Vagina (tissue), 2 donors: ENCODE measurements at regions not wholly inside any gene's neighbourhood (a gene's known extent, or its start where the extent isn't known, plus 50 kb on each side); places are given as distances from the start of the nearest gene placed in this dataset.

Source experiments
- DNase-seq, 2 donors: peaks; one replicate each; pipeline ENCODE4 v3.0.0-alpha.2; 2017; ENCODE audit errors: extremely low spot score in 2 of 2
- H3K27ac ChIP-seq: fragments of 200-600 bp; sonication (generic); one replicate; pipeline ENCODE4 v1.5.1; 2019
- H3K27me3 ChIP-seq: fragments of 200-600 bp; sonication (generic); one replicate; pipeline ENCODE4 v1.5.1; 2019
- H3K36me3 ChIP-seq, 2 donors: fragments of 200-600 bp; sonication (generic); one replicate each; pipeline ENCODE4 v1.5.1; 2017 to 2019
- H3K4me1 ChIP-seq: fragments of 200-600 bp; sonication (generic); one replicate; pipeline ENCODE4 v1.5.1; 2019
- H3K4me3 ChIP-seq, 2 donors: fragments of 200-600 bp; sonication (generic); 1 replicate in 1 of 2; 2 replicates in 1 of 2; pipeline ENCODE4 v1.5.1; 2016 to 2019
- H3K9me3 ChIP-seq: fragments of 200-600 bp; sonication (generic); one replicate; pipeline ENCODE4 v1.5.1; 2019
- CTCF ChIP-seq, 3 experiments: fragments of 450-650 bp in 2 of 3; fragments of 200-600 bp in 1 of 3; sonication (generic) in 1 of 3; IDR thresholded peaks; one replicate each; pipeline ENCODE4 v1.5.1; 2017 to 2019; ENCODE audit warnings: antibody characterized with exemption in 3 of 3, mild to moderate bottlenecking in 2 of 3, moderate library complexity in 2 of 3
- POLR2A ChIP-seq, 2 donors: fragments of 450-650 bp; IDR thresholded peaks; one replicate each; pipeline ENCODE4 v1.6.1; 2017; ENCODE audit warnings: antibody characterized with exemption in 2 of 2, mild to moderate bottlenecking in 2 of 2, moderate library complexity in 2 of 2
- POLR2AphosphoS5 ChIP-seq, 2 donors: sonication (generic); formaldehyde crosslinking; IDR thresholded peaks; one replicate each; pipeline ENCODE4 v1.9.0; 2017; ENCODE audit warnings: antibody characterized with exemption in 2 of 2, mild to moderate bottlenecking in 2 of 2, low read depth in 1 of 2; ENCODE audit not compliant: insufficient read depth in 1 of 2
- intact Hi-C: fragments of 100-400 bp; cut with DNase I; formaldehyde crosslinking; loops from one replicate; pipeline ENCODE4 v1.15.1; 2023

- H3K4me3 ChIP-seq = no peak overlapping the region
- H3K9me3 ChIP-seq = no peaks in the 10 kb centered on the region
- intact Hi-C loops = no loop called here
- H3K36me3 ChIP-seq = no peaks in the 10 kb centered on the region
- no peak overlapping the region for H3K27ac ChIP-seq
- no peak for DNase-seq
- H3K4me1 ChIP-seq = no peaks in the 10 kb centered on the region
- no peaks in the 10 kb centered on the region for H3K27me3 ChIP-seq
- no peak for TF ChIP-seq POLR2A (IDR thresholded peaks at IDR 0.05)
- TF ChIP-seq POLR2AphosphoS5 (IDR thresholded peaks at IDR 0.05; ENCODE audit: insufficient read depth in 1 of 2, low read depth in 1 of 2) = no peak
- no peak for TF ChIP-seq CTCF (IDR thresholded peaks at IDR 0.05)
These were observed 172.6 kb downstream of the SLITRK6 start for GRCh38 chr13:85626603-85627002.

DNA sequence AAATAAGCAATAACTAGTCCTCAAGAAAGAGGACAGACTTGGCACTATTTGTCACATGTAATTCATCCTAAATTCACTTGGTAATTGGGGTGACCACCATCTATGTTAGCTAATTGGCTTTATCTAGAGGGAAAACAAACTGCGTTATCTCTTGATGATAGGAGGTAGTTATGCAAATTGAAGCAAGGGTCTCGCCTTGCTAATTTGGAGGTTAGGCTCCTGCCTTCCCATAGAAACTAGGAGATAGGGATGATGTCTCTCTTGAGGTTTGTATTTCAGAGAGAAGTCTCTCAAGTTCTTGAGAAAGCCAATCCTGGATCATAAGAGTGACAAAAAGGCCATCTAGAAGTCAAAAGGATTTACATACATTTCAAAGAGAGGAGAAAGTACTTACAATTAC lies 179.9 kb downstream of the SLITRK6 start:
- Histone ChIP-seq H3K36me3 (no peaks in the 10 kb centered on the region), H3K9me3 (no peaks in the 10 kb centered on the region), H3K27ac (no peak overlapping the region), H3K27me3 (no peaks in the 10 kb centered on the region), H3K4me3 (no peak overlapping the region), H3K4me1 (no peaks in the 10 kb centered on the region)
- no peak for DNase-seq
- intact Hi-C loops = no loop called here
- no peak for TF ChIP-seq CTCF (IDR thresholded peaks at IDR 0.05)
- TF ChIP-seq POLR2A (IDR thresholded peaks at IDR 0.05) = no peak
- no peak for TF ChIP-seq POLR2AphosphoS5 (IDR thresholded peaks at IDR 0.05; ENCODE audit: insufficient read depth in 1 of 2, low read depth in 1 of 2)

- Histone ChIP-seq H3K27ac (no peak overlapping the region), H3K9me3 (no peaks in the 10 kb centered on the region), H3K27me3 (no peaks in the 10 kb centered on the region), H3K4me1 (no peaks in the 10 kb centered on the region), H3K4me3 (no peak overlapping the region), H3K36me3 (no peaks in the 10 kb centered on the region)
- no peak for DNase-seq
- intact Hi-C loops = no loop called here
- no peak for TF ChIP-seq POLR2AphosphoS5 (IDR thresholded peaks at IDR 0.05; ENCODE audit: insufficient read depth in 1 of 2, low read depth in 1 of 2)
- TF ChIP-seq CTCF (IDR thresholded peaks at IDR 0.05) = no peak
- TF ChIP-seq POLR2A (IDR thresholded peaks at IDR 0.05) = no peak
These were observed 180.7 kb downstream of the SLITRK6 start for GRCh38 chr13:85618521-85618920.

DNA sequence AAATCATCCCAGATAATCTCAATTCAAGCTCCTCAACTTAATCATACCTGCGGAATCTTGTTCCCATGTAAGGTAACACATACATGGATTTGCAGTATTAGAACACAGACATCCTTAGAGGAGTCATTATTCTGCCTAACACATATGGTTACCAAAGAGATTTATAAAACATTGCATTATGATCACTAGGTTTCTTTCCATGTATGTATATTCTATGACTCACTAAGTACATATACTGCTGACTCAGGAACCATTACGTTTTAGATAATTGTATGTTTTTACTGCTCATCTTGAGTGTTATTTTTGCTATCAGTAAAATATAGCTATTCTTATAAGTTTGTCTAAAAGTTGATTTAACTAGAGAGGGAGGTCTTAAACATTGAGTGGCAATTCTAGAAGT lies 182.9 kb downstream of the SLITRK6 start:
- Histone ChIP-seq H3K9me3 (no peaks in the 10 kb centered on the region), H3K4me3 (no peak overlapping the region)

DNA sequence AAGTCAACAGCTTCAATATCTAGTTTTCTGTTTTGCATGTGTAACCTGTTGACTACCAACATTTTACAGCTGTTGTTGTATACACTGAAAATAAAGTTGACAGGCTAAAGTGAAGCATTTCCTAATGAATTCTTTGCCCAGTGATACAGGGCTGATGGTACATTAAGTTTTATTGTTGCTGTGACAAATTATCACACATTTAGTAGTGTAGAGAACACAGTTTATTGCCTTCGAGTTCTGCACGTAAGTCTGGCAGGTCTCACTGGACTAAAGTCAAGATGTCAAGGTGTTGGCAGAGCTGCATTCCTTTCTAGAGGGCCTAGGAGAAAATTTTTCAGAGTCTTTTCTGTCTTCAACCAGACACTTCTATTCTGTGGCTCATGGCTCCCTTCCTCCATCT lies 184.2 kb downstream of the SLITRK6 start:
- H3K4me3 ChIP-seq = no peak overlapping the region
- no peaks in the 10 kb centered on the region for H3K36me3 ChIP-seq
- no peaks in the 10 kb centered on the region for H3K4me1 ChIP-seq
- no peaks in the 10 kb centered on the region for H3K27me3 ChIP-seq
- DNase-seq = no peak
- intact Hi-C loops = no loop called here
- no peak overlapping the region for H3K27ac ChIP-seq
- TF ChIP-seq POLR2AphosphoS5 (IDR thresholded peaks at IDR 0.05; ENCODE audit: insufficient read depth in 1 of 2, low read depth in 1 of 2) (no peak), POLR2A (IDR thresholded peaks at IDR 0.05) (no peak), CTCF (IDR thresholded peaks at IDR 0.05) (no peak)
- H3K9me3 ChIP-seq = no peaks in the 10 kb centered on the region

More for the DNA sequence above, 182.9 kb downstream of the SLITRK6 start:
- no peak for DNase-seq
- intact Hi-C loops = no loop called here
- TF ChIP-seq POLR2AphosphoS5 (IDR thresholded peaks at IDR 0.05; ENCODE audit: insufficient read depth in 1 of 2, low read depth in 1 of 2) = no peak
- TF ChIP-seq CTCF (IDR thresholded peaks at IDR 0.05) = no peak
- Histone ChIP-seq H3K4me1 (no peaks in the 10 kb centered on the region), H3K36me3 (no peaks in the 10 kb centered on the region), H3K27ac (no peak overlapping the region), H3K27me3 (no peaks in the 10 kb centered on the region)
